Activated CD4-positive, alpha-beta T cell treated with anti-CD3 and anti-CD28 coated beads, Interleukin-2, amount 50 U/mL, for 48 hours (primary cell): ENCODE measurements at regions not wholly inside any gene's neighbourhood (a gene's known extent, or its start where the extent isn't known, plus 50 kb on each side); places are given as distances from the start of the nearest gene placed in this dataset.
"Not testable (repeated sequence)": the region's sequence is repeated elsewhere in the genome, so short reads cannot be mapped to it uniquely, and the experiment has no call there.

Experiments
- DNase-seq, 2 experiments: peaks; one replicate each; pipeline ENCODE4 v3.0.0-alpha.2; 2020

GRCh38 chr4:186999686-187000085, 276.0 kb upstream of the FAT1 start:
- DNase-seq: no peak

DNA sequence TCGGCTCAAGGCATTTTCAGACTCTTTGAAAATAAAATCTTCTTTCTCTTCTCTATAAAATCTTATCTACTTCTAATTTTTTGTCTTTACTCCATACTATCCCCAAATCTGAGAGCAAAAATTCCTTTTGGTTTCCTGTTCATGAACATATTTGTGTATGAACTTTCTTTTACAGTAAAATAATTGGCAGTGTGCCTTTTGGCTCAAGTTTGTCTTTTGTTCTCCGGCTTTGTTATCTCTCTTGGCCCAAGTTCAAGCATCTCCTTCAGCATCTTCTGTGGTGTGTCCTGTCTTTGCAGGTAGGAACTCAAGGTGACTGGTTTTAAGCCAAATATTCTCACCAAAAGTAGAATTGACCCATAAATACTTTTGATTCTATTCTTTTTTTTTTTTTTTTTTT, 276.6 kb upstream of the FAT1 start:
- no peak for DNase-seq

DNA sequence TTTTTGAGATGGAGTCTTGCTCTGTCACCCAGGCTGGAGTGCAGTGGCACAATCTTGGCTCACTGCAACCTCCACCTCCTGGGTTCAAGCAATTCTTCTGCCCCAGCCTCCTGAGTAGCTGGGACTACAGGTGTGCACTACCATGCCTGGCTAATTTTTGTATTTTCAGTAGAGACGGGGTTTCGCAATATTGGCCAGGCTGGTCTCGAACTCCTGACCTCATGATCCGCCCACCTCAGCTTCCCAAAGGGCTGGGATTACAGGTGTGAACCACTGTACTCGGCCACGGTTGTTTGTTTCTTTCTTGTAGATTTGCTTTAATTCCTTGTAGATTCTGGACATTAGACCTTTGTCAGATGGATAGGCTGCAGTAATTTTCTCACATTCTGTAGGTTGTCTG, 278.5 kb upstream of the FAT1 start:
- not testable (repeated sequence) for DNase-seq

- no peak for DNase-seq
Observed at GRCh38 chr4:187004628-187005027, 281.0 kb upstream of the FAT1 start.

- no peak for DNase-seq
Observed at GRCh38 chr4:187006189-187006618, 282.5 kb upstream of the FAT1 start.

- DNase-seq: no peak
Observed at GRCh38 chr4:187010052-187010451, 286.4 kb upstream of the FAT1 start.

GRCh38 chr4:187016101-187016500, 292.4 kb upstream of the FAT1 start:
- no peak for DNase-seq

- no peak for DNase-seq
Observed at GRCh38 chr4:187017147-187017546, 293.5 kb upstream of the FAT1 start.

GRCh38 chr4:187019896-187020295, 296.2 kb upstream of the FAT1 start:
- no peak for DNase-seq

- DNase-seq: no peak
Observed at GRCh38 chr4:187020676-187021075, 297.0 kb upstream of the FAT1 start.

DNA sequence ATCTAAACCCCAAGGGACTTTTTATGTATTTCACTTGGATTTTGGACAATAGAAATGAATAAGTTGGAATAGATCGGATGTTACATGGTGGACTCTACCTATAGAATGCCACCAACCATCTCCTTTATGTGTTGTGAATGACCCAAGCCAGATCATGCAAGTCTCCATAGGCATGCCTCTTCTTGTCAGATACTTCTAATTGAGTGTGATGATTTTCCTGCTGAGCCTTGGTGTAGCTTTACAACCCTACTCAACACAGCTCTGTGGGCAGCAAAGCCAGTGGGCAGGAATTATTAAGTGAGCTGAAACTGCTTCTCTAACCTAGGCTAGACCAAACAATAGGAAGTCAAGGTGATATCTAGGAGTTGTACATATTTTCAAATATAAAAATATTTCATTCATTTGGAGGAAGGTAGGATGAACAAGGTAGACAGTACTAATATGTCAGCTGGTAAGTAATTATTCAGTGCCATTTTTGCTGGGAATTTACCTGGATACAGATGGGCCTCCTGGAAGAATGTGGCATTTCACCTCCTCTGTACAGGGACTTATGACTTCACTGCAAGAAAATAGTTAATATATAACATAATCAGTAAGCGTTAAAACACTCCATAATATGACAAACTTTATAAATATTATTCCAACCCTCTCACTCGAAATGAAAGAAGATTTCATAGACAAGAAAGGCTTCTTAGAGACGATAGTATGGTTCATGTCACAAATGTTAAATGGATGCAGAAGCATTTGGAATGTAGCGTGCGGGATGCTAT, 298.0 kb upstream of the FAT1 start:
- no peak for DNase-seq

DNA sequence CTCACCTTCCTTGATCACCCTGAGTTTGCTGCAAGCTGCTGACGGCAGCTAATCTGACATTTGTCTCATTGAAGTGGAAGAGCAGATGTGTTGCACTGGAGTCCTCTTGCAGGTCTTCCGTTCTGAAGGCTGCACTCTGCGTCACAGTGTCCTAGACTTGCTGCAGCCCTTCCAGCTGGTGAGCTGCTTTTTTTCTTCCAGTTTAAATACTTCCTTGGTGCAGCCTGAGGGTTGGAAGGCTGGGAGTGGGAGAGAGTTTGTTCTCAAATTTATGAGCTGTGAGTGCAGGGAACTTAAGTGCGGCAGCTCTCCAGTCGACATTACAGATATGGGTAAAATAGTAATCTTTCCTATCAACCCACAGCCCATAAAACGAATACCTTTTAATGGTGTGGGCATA, 303.6 kb upstream of the FAT1 start:
- no peak for DNase-seq

DNA sequence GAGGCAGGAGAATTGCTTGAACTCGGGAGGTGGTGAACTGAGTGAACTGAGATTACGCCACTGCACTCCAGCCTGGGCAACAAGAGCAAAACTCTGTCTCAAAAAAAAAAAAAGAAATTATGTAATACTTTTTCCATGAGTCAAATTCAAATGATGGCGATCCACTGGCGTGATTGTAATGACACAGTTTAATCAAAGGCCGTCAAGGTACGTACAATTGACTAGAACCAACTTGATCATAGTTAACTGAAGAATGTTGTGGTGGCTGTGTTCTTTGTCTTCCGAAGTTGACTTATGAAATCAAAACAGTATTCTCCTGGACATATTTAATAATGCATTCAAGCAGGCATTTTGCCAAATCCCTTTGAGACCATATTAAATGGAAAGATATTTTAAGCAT, 318.6 kb upstream of the FAT1 start:
- no peak for DNase-seq

DNA sequence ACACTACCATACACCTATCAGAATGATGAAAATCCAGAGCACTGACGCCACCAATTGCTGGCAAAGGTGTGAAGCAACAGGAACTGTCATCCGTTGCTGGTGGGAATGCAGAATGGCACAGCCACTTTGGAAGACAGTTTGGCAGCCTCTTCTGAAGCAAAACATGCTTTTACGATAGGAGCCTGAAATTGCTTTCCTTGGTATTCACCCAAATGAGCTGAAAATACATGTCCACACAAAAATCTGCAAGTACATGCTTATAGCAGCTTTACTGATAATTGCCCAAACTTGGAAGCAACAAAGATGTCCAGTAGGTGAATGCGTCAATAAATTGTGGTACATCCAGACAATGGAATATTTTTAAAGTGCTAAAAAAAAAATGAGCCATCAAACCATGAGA, 322.8 kb upstream of the FAT1 start:
- DNase-seq: no peak

DNA sequence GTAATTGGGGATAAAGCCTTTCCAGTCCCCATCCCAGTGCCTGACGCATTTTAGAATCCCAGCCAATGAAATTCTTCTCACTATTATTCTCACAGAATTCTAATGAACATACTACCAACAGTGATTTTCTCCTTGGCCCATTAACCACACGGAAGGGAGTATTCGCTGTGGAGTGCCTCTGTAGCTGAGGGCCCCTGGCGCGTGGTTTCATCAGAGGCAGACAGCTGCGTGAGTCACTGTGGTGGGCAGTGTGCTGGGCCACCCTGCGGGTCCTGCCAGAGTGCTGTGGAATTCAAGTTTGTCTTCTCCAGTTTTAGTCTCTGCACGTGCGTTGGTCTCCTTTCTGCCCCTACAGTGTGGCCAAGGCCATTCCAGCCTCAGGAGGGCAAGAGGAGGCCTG, 335.4 kb upstream of the FAT1 start:
- DNase-seq: no peak

- DNase-seq: no peak
Observed at GRCh38 chr4:187059895-187060294, 336.2 kb upstream of the FAT1 start.

DNA sequence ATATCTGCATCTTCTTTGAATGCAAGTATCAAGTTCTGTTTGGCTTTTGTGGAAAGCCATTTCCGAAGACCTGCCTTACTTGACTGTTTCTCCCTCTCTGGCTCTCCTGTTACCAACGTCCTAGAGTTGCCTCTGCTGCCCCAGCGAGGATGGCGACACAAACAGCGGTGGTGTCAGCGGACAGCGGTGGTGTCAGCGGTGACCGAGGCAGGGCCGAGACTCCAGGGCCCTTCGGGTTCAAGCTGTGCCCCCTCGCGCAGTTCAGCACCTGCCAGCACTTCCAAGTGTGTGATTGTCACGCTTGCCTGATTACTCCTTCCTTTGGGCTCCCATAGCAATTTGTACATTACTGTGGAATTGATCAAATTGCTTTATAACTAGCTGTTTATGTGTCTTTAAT, 336.9 kb upstream of the FAT1 start:
- DNase-seq: no peak

- DNase-seq: no peak
Observed at GRCh38 chr4:187063251-187063650, 339.6 kb upstream of the FAT1 start.

GRCh38 chr4:187064033-187064432, 340.4 kb upstream of the FAT1 start:
- DNase-seq: no peak

GRCh38 chr4:187065396-187065795, 341.7 kb upstream of the FAT1 start:
- DNase-seq: no peak

- no peak for DNase-seq
Observed at GRCh38 chr4:187065806-187066205, 342.1 kb upstream of the FAT1 start.

- DNase-seq: no peak
Observed at GRCh38 chr4:187069398-187069797, 345.7 kb upstream of the FAT1 start.

DNA sequence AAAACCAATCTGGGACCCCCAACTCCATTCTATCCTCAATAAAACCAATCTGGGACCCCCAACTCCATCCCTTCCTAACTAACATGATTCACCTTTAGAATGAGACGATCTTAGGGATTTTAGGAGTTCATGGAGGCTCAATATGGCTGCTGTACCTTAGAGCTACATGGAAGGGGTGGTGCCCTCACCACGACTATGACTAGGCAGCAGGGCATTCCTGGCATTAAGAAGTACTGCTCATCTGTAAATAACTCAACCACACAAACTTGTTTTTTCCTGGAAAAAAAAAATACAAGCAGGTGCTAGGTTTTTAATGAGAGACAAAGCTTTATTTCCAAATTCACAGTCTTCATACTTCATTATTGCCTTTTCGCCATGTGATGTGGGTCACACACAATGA, 346.5 kb upstream of the FAT1 start:
- no peak for DNase-seq

DNA sequence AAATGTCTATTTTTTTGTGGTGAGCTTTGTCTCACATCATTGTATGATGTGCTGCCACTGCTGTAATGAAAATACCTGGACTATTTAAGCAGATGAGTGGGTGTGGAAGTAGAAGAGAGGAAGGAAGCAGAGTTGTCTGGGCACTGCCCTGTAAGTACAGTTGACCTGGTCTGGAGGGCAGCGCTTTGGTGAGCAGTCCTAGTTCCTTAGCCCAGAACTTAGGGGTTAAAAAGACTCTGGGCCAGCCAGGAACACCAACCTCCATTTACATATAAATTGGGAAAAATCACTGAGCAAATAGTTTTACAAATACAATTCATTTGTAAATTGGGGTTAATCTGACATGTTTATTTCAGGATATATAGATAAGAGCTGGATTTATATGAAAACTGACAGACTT, 347.1 kb upstream of the FAT1 start:
- no peak for DNase-seq

GRCh38 chr4:187071946-187072600, 348.4 kb upstream of the FAT1 start:
- DNase-seq: no peak
